ENCODE measurements at regions not wholly inside any gene's neighbourhood (a gene's known extent, or its start where the extent isn't known, plus 50 kb on each side); places are given as distances from the start of the nearest gene placed in this dataset.

DNA sequence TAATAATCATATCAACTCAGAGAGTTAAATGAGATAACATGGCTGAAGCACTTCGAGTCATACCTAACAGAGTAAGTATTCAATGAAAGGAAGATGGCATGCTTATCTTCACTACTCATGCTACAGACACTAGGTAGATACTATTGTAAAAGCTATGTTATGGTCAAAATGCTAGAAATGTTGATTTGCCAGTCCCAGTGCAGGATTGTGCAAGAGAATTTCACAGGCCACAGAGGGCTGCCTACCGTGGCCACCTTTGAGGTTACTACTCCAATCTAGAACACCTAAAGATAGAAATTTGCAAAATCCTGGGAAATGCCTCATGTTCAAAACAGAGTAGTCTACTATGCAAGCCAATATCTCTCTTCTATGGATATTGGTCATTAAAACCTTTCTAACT lies 75.3 kb upstream of the PLEKHG7 start:
- ATAC-seq (no peak), DNase-seq (ENCODE audit: low read depth, low spot score) (no peak), FAIRE-seq (no peak)
- Histone ChIP-seq H3K9ac (ENCODE audit: control insufficient read depth, insufficient read depth, low read length) (no peak overlapping the region), H3K4me2 (ENCODE audit: control insufficient read depth, insufficient read depth) (no peak overlapping the region), H3K4me3 (no peak overlapping the region), H2AFZ (ENCODE audit: control insufficient read depth, low read depth, low read length) (no peak overlapping the region), H3K4me1 (ENCODE audit: control insufficient read depth, insufficient read depth, low read length) (no peaks in the 10 kb centered on the region), H3K79me2 (ENCODE audit: control insufficient read depth, insufficient read depth, low read length) (no peaks in the 10 kb centered on the region), H3K9me3 (replicated peaks; ENCODE audit: control insufficient read depth, insufficient read depth, low read length) (no peaks in the 10 kb centered on the region), H3K36me3 (ENCODE audit: control insufficient read depth in 2 of 2, insufficient read depth in 2 of 2, low read length in 1 of 2) (no peaks in the 10 kb centered on the region), H4K20me1 (ENCODE audit: control insufficient read depth, insufficient read depth) (no peaks in the 10 kb centered on the region), H3K27me3 (replicated peaks in 1 of 2; ENCODE audit: control insufficient read depth in 2 of 2, insufficient read depth in 2 of 2, low read length in 1 of 2) (no peaks in the 10 kb centered on the region), H3K27ac (ENCODE audit: control insufficient read depth, insufficient read depth) (no peak overlapping the region)
- intact Hi-C loops (cut with micrococcal nuclease; ENCODE audit: unreplicated experiment) = no loop called here
- TF ChIP-seq CBX3 (IDR thresholded peaks at IDR 0.05; ENCODE audit: borderline replicate concordance, low read depth) = no peak
- no peak for TF ChIP-seq NR2C2 (IDR thresholded peaks at IDR 0.05; ENCODE audit: borderline replicate concordance, control insufficient read depth, insufficient read length, low read depth)
- TF ChIP-seq TCF3 (IDR thresholded peaks at IDR 0.05; ENCODE audit: borderline replicate concordance, insufficient read depth, low read depth, low read length) = no peak
- TF ChIP-seq TBL1XR1 (IDR thresholded peaks at IDR 0.05; ENCODE audit: low read depth, low read length) = no peak
- no peak for TF ChIP-seq SPI1 (IDR thresholded peaks at IDR 0.05; ENCODE audit: borderline replicate concordance, insufficient read depth, low read depth, low read length)
- no peak for TF ChIP-seq MTA3 (IDR thresholded peaks at IDR 0.05; ENCODE audit: borderline replicate concordance, low read length)
- no peak for TF ChIP-seq YY1 (IDR thresholded peaks at IDR 0.05; ENCODE audit: low read depth, low read length)
- no peak for TF ChIP-seq EZH2 (IDR thresholded peaks at IDR 0.05; ENCODE audit: borderline replicate concordance, control insufficient read depth, low read depth, low read length)
- no peak for TF ChIP-seq EED (IDR thresholded peaks at IDR 0.05; ENCODE audit: low read depth)
- TF ChIP-seq JUND (IDR thresholded peaks at IDR 0.05; ENCODE audit: low read depth, low read length) = no peak
- TF ChIP-seq, protein P1, sequence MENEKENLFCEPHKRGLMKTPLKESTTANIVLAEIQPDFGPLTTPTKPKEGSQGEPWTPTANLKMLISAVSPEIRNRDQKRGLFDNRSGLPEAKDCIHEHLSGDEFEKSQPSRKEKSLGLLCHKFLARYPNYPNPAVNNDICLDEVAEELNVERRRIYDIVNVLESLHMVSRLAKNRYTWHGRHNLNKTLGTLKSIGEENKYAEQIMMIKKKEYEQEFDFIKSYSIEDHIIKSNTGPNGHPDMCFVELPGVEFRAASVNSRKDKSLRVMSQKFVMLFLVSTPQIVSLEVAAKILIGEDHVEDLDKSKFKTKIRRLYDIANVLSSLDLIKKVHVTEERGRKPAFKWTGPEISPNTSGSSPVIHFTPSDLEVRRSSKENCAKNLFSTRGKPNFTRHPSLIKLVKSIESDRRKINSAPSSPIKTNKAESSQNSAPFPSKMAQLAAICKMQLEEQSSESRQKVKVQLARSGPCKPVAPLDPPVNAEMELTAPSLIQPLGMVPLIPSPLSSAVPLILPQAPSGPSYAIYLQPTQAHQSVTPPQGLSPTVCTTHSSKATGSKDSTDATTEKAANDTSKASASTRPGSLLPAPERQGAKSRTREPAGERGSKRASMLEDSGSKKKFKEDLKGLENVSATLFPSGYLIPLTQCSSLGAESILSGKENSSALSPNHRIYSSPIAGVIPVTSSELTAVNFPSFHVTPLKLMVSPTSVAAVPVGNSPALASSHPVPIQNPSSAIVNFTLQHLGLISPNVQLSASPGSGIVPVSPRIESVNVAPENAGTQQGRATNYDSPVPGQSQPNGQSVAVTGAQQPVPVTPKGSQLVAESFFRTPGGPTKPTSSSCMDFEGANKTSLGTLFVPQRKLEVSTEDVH (IDR thresholded peaks at IDR 0.05; ENCODE audit: low read depth, partially characterized antibody) = no peak
- TF ChIP-seq MTA2 (IDR thresholded peaks at IDR 0.05; ENCODE audit: low read depth) = no peak
- TF ChIP-seq BHLHE40 (IDR thresholded peaks at IDR 0.05; ENCODE audit: borderline replicate concordance in 1 of 2, low read depth in 2 of 2, low read length in 1 of 2) = no peak
- in situ Hi-C loops (cut with MboI) = loop anchor here (25.0 kb wide), 1 partner anchor 1040 kb away; no protein-coding TSS in a partner anchor
- ChIA-PET POLR2A (no interaction called here), RAD21 (ENCODE audit: unreplicated experiment) (no interaction called here), SMC1A (ENCODE audit: uncharacterized antibody, unreplicated experiment) (no interaction called here), CTCF (interaction anchor here (1.1 kb wide), 1 partner anchor 29 kb away, joined by 3 read pairs; no protein-coding TSS in a partner anchor)
- WGBS (ENCODE audit: insufficient coverage, insufficient replicate concordance, low lambda C conversion rate, missing lambda C conversion rate) = 90% methylated on average over 2 of the region's 2 CpGs
- BruUV-seq (replicated peaks) = no TSS peak

Measured in GM12878 (cell line).